HUES64 (cell line): ENCODE measurements at regions not wholly inside any gene's neighbourhood (a gene's known extent, or its start where the extent isn't known, plus 50 kb on each side); places are given as distances from the start of the nearest gene placed in this dataset.

Source experiments
- H3K27ac ChIP-seq: 2 replicates; pipeline ENCODE4 v1.7.0; 2013; ENCODE audit warnings: low read depth, low read length, inconsistent platforms
- H3K27me3 ChIP-seq: 2 replicates; pipeline ENCODE4 v1.6.1; 2013; ENCODE audit warnings: mild to moderate bottlenecking, low read length; ENCODE audit not compliant: insufficient read depth
- H3K36me3 ChIP-seq: 2 replicates; pipeline ENCODE4 v1.6.1; 2013; ENCODE audit warnings: mild to moderate bottlenecking, low read length; ENCODE audit not compliant: insufficient read depth
- H3K4me1 ChIP-seq: 2 replicates; pipeline ENCODE4 v1.6.1; 2013; ENCODE audit warnings: mild to moderate bottlenecking, low read length, moderate library complexity; ENCODE audit not compliant: insufficient read depth
- H3K4me3 ChIP-seq: 2 replicates; pipeline ENCODE4 v1.5.1; 2013; ENCODE audit warnings: mild to moderate bottlenecking, low read length, moderate library complexity
- H3K9ac ChIP-seq: 2 replicates; pipeline ENCODE4 v1.6.1; 2013; ENCODE audit warnings: mild to moderate bottlenecking, low read depth, low read length
- H3K9me3 ChIP-seq: 2 replicates; pipeline ENCODE4 v1.6.1; 2013; ENCODE audit warnings: low read depth, low read length; ENCODE audit not compliant: insufficient read depth
- WGBS: fragments of 150-250, 120-280 bp; methylation state at CpG from one replicate; pipeline ENCODE4 v1.1.7; 2013; ENCODE audit warnings: missing lambda C conversion rate; 5-methylcytosine and 5-hydroxymethylcytosine counted together

GRCh38 chr14:104361101-104361591 is 218.4 kb upstream of the C14orf180 start:
- Histone ChIP-seq H3K9me3 (no peaks in the 10 kb centered on the region), H3K27me3 (no peaks in the 10 kb centered on the region)
- 89% methylated on average over 14 of the region's 14 CpGs for WGBS

GRCh38 chr14:104361921-104362681 is 217.5 kb upstream of the C14orf180 start:
- 92% methylated on average over 20 of the region's 20 CpGs for WGBS
- H3K4me3 ChIP-seq, result no peak overlapping the region
- no peaks in the 10 kb centered on the region for H3K4me1 ChIP-seq
- no peak overlapping the region for H3K27ac ChIP-seq
- no peak overlapping the region for H3K9ac ChIP-seq
- H3K27me3 ChIP-seq, result no peaks in the 10 kb centered on the region
- no peaks in the 10 kb centered on the region for H3K36me3 ChIP-seq
- H3K9me3 ChIP-seq, result no peaks in the 10 kb centered on the region

More at GRCh38 chr14:104361101-104361591, 218.4 kb upstream of the C14orf180 start:
- H3K27ac ChIP-seq, result no peak overlapping the region
- H3K4me1 ChIP-seq, result no peaks in the 10 kb centered on the region
- H3K4me3 ChIP-seq, result no peak overlapping the region
- no peak overlapping the region for H3K9ac ChIP-seq
- no peaks in the 10 kb centered on the region for H3K36me3 ChIP-seq

- Histone ChIP-seq H3K36me3 (no peaks in the 10 kb centered on the region), H3K9me3 (no peaks in the 10 kb centered on the region), H3K27ac (no peak overlapping the region), H3K4me3 (no peak overlapping the region), H3K4me1 (no peaks in the 10 kb centered on the region; the same call in 1 of the 2 replicates), H3K27me3 (no peaks in the 10 kb centered on the region), H3K9ac (no peak overlapping the region)
- WGBS, result 94% methylated on average over 19 of the region's 19 CpGs
Observed at GRCh38 chr14:104362761-104363605, 216.6 kb upstream of the C14orf180 start.

- Histone ChIP-seq H3K27ac (no peak overlapping the region), H3K36me3 (no peaks in the 10 kb centered on the region), H3K4me3 (no peak overlapping the region), H3K9me3 (no peaks in the 10 kb centered on the region), H3K27me3 (no peaks in the 10 kb centered on the region), H3K4me1 (no peaks in the 10 kb centered on the region; the same call in 1 of the 2 replicates), H3K9ac (no peak overlapping the region)
- 92% methylated on average over 20 of the region's 20 CpGs for WGBS
Observed at GRCh38 chr14:104363891-104364760, 215.4 kb upstream of the C14orf180 start.

GRCh38 chr14:104364830-104365229 is 214.7 kb upstream of the C14orf180 start:
- H3K27ac ChIP-seq, result no peak overlapping the region
- WGBS, result 92% methylated on average over 10 of the region's 10 CpGs

GRCh38 chr14:104366931-104367865 is 212.4 kb upstream of the C14orf180 start:
- H3K27ac ChIP-seq, result no peak overlapping the region
- 91% methylated on average over 16 of the region's 16 CpGs for WGBS
- H3K9me3 ChIP-seq, result no peaks in the 10 kb centered on the region
- H3K4me1 ChIP-seq, result no peaks in the 10 kb centered on the region; the same call in 1 of the 2 replicates
- no peak overlapping the region for H3K4me3 ChIP-seq
- no peaks in the 10 kb centered on the region for H3K27me3 ChIP-seq
- no peaks in the 10 kb centered on the region for H3K36me3 ChIP-seq
- no peak overlapping the region for H3K9ac ChIP-seq

More at GRCh38 chr14:104364830-104365229, 214.7 kb upstream of the C14orf180 start:
- no peaks in the 10 kb centered on the region for H3K36me3 ChIP-seq
- no peak overlapping the region for H3K4me3 ChIP-seq
- H3K4me1 ChIP-seq, result no peaks in the 10 kb centered on the region; the same call in 1 of the 2 replicates
- no peaks in the 10 kb centered on the region for H3K9me3 ChIP-seq
- H3K27me3 ChIP-seq, result no peaks in the 10 kb centered on the region
- H3K9ac ChIP-seq, result no peak overlapping the region

- Histone ChIP-seq H3K36me3 (no peaks in the 10 kb centered on the region), H3K27me3 (no peaks in the 10 kb centered on the region), H3K4me3 (no peak overlapping the region), H3K27ac (no peak overlapping the region), H3K4me1 (no peaks in the 10 kb centered on the region; the same call in 1 of the 2 replicates), H3K9me3 (no peaks in the 10 kb centered on the region), H3K9ac (no peak overlapping the region)
- WGBS, result 86% methylated on average over 36 of the region's 36 CpGs
Observed at GRCh38 chr14:104367866-104368750, 211.5 kb upstream of the C14orf180 start.

- WGBS, result 93% methylated on average over 9 of the region's 9 CpGs
- H3K4me3 ChIP-seq, result no peak overlapping the region
- H3K27me3 ChIP-seq, result no peaks in the 10 kb centered on the region
- H3K9ac ChIP-seq, result no peak overlapping the region
- H3K4me1 ChIP-seq, result no peaks in the 10 kb centered on the region; the same call in 1 of the 2 replicates
- H3K27ac ChIP-seq, result no peak overlapping the region
- H3K36me3 ChIP-seq, result no peaks in the 10 kb centered on the region
- no peaks in the 10 kb centered on the region for H3K9me3 ChIP-seq
Observed at GRCh38 chr14:104368751-104369100, 210.8 kb upstream of the C14orf180 start.

- H3K36me3 ChIP-seq, result no peaks in the 10 kb centered on the region
- WGBS, result 83% methylated on average over 8 of the region's 8 CpGs
- H3K27ac ChIP-seq, result no peak overlapping the region
- no peaks in the 10 kb centered on the region for H3K27me3 ChIP-seq
- no peaks in the 10 kb centered on the region for H3K9me3 ChIP-seq
- no peaks in the 10 kb centered on the region; the same call in 1 of the 2 replicates for H3K4me1 ChIP-seq
- H3K4me3 ChIP-seq, result no peak overlapping the region
- no peak overlapping the region for H3K9ac ChIP-seq
Observed at GRCh38 chr14:104369208-104369607, 210.4 kb upstream of the C14orf180 start.
